Uterus (tissue), 2 donors: ENCODE measurements at regions not wholly inside any gene's neighbourhood (a gene's known extent, or its start where the extent isn't known, plus 50 kb on each side); places are given as distances from the start of the nearest gene placed in this dataset.

Experiments
- POLR2A ChIP-seq, 2 donors: fragments of 450-650 bp; IDR thresholded peaks; one replicate each; pipeline ENCODE4 v1.6.1; 2016; ENCODE audit warnings: antibody characterized with exemption in 2 of 2, mild to moderate bottlenecking in 1 of 2, moderate library complexity in 1 of 2
- TF ChIP-seq, protein P1 (sequence below), 4 experiments: fragments of 200-600 bp in 2 of 4; fragments of 450-650 bp in 2 of 4; sonication (generic) in 2 of 4; IDR thresholded peaks; one replicate each; pipeline ENCODE4 v1.5.1; 2016 to 2019; ENCODE audit warnings: antibody characterized with exemption in 4 of 4, mild to moderate bottlenecking in 2 of 4, moderate library complexity in 1 of 4

DNA sequence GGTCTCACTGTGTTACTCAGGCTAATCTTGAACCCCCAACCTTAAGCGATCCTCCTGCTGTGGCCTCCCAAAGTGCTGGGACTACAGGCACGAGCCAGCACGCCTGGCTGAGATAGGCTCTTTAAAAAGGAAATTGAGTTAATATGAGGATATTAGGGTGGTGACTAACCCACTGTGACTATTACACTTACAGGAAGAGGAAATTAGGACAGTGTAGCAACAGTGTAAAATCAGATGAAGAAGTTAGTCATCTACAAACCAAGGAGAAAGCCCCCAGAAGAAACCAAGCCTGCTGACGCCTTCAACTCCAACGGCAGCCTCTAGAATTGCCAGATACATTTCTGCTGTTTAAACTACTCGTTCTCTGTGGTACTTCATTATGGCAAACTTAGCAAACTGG lies 711.9 kb downstream of the SUCLG1 start:
- TF ChIP-seq POLR2A (IDR thresholded peaks at IDR 0.05): no peak
- TF ChIP-seq, protein P1, sequence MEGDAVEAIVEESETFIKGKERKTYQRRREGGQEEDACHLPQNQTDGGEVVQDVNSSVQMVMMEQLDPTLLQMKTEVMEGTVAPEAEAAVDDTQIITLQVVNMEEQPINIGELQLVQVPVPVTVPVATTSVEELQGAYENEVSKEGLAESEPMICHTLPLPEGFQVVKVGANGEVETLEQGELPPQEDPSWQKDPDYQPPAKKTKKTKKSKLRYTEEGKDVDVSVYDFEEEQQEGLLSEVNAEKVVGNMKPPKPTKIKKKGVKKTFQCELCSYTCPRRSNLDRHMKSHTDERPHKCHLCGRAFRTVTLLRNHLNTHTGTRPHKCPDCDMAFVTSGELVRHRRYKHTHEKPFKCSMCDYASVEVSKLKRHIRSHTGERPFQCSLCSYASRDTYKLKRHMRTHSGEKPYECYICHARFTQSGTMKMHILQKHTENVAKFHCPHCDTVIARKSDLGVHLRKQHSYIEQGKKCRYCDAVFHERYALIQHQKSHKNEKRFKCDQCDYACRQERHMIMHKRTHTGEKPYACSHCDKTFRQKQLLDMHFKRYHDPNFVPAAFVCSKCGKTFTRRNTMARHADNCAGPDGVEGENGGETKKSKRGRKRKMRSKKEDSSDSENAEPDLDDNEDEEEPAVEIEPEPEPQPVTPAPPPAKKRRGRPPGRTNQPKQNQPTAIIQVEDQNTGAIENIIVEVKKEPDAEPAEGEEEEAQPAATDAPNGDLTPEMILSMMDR (IDR thresholded peaks at IDR 0.05): no peak
